ES-I3 (cell line): ENCODE measurements at regions not wholly inside any gene's neighbourhood (a gene's known extent, or its start where the extent isn't known, plus 50 kb on each side); places are given as distances from the start of the nearest gene placed in this dataset.

Experiments
- H3K36me3 ChIP-seq: 2 replicates; pipeline ENCODE4 v1.6.1; 2013; ENCODE audit warnings: mild to moderate bottlenecking, low read length, control low read depth, moderate library complexity; ENCODE audit not compliant: insufficient read depth
- H3K4me1 ChIP-seq: 2 replicates; pipeline ENCODE4 v1.6.1; 2013; ENCODE audit warnings: mild to moderate bottlenecking, control low read depth, low read length; ENCODE audit not compliant: insufficient read depth
- H3K9ac ChIP-seq: 2 replicates; pipeline ENCODE4 v1.6.1; 2013; ENCODE audit warnings: low read depth, mild to moderate bottlenecking, low read length, moderate library complexity
- H3K9me3 ChIP-seq: 2 replicates; pipeline ENCODE4 v1.6.1; 2013; ENCODE audit warnings: mild to moderate bottlenecking, low read length, moderate library complexity; ENCODE audit not compliant: control insufficient read depth, insufficient read depth

- Histone ChIP-seq H3K4me1 (no peaks in the 10 kb centered on the region), H3K9me3 (no peaks in the 10 kb centered on the region), H3K36me3 (no peaks in the 10 kb centered on the region), H3K9ac (no peak overlapping the region)
Observed at GRCh38 chr6:97427648-97428047, 144.6 kb upstream of the MMS22L start.

GRCh38 chr6:97437087-97437486, 154.1 kb upstream of the MMS22L start:
- no peaks in the 10 kb centered on the region for H3K4me1 ChIP-seq
- no peak overlapping the region for H3K9ac ChIP-seq
- no peaks in the 10 kb centered on the region for H3K36me3 ChIP-seq
- no peaks in the 10 kb centered on the region for H3K9me3 ChIP-seq

- H3K9ac ChIP-seq, result no peak overlapping the region
- no peaks in the 10 kb centered on the region; the same call in 1 of the 2 replicates for H3K4me1 ChIP-seq
- H3K36me3 ChIP-seq, result no peaks in the 10 kb centered on the region
- H3K9me3 ChIP-seq, result no peaks in the 10 kb centered on the region
Observed at GRCh38 chr6:97438011-97438671, 155.1 kb upstream of the MMS22L start.

GRCh38 chr6:97440590-97441176, 157.7 kb upstream of the MMS22L start:
- no peak overlapping the region for H3K9ac ChIP-seq
- no peaks in the 10 kb centered on the region for H3K36me3 ChIP-seq
- no peaks in the 10 kb centered on the region for H3K9me3 ChIP-seq
- H3K4me1 ChIP-seq, result peaks cover 3% of the 10 kb centered on the region; the same call in 1 of the 2 replicates

GRCh38 chr6:97443408-97444080, 160.5 kb upstream of the MMS22L start:
- Histone ChIP-seq H3K9ac (no peak overlapping the region), H3K9me3 (no peaks in the 10 kb centered on the region), H3K36me3 (no peaks in the 10 kb centered on the region), H3K4me1 (peaks cover 3% of the 10 kb centered on the region; the same call in 1 of the 2 replicates)

- H3K36me3 ChIP-seq, result no peaks in the 10 kb centered on the region
- peaks cover 3% of the 10 kb centered on the region; the same call in 1 of the 2 replicates for H3K4me1 ChIP-seq
- no peaks in the 10 kb centered on the region for H3K9me3 ChIP-seq
- no peak overlapping the region for H3K9ac ChIP-seq
Observed at GRCh38 chr6:97445407-97445806, 162.4 kb upstream of the MMS22L start.

GRCh38 chr6:97449444-97449966, 166.5 kb upstream of the MMS22L start:
- H3K9me3 ChIP-seq, result no peaks in the 10 kb centered on the region
- no peaks in the 10 kb centered on the region for H3K36me3 ChIP-seq
- H3K9ac ChIP-seq, result no peak overlapping the region
- no peaks in the 10 kb centered on the region for H3K4me1 ChIP-seq

GRCh38 chr6:97450087-97450486, 167.1 kb upstream of the MMS22L start:
- Histone ChIP-seq H3K36me3 (no peaks in the 10 kb centered on the region), H3K4me1 (no peaks in the 10 kb centered on the region), H3K9ac (no peak overlapping the region), H3K9me3 (no peaks in the 10 kb centered on the region)

GRCh38 chr6:97456070-97456469, 173.1 kb upstream of the MMS22L start:
- Histone ChIP-seq H3K36me3 (no peaks in the 10 kb centered on the region), H3K9me3 (no peaks in the 10 kb centered on the region), H3K9ac (no peak overlapping the region), H3K4me1 (no peaks in the 10 kb centered on the region)

GRCh38 chr6:97459535-97459934, 176.5 kb upstream of the MMS22L start:
- no peaks in the 10 kb centered on the region for H3K4me1 ChIP-seq
- H3K9me3 ChIP-seq, result no peaks in the 10 kb centered on the region
- no peaks in the 10 kb centered on the region for H3K36me3 ChIP-seq
- H3K9ac ChIP-seq, result no peak overlapping the region

GRCh38 chr6:97459986-97460385, 177.0 kb upstream of the MMS22L start:
- no peak overlapping the region for H3K9ac ChIP-seq
- H3K4me1 ChIP-seq, result no peaks in the 10 kb centered on the region
- no peaks in the 10 kb centered on the region for H3K9me3 ChIP-seq
- no peaks in the 10 kb centered on the region for H3K36me3 ChIP-seq

GRCh38 chr6:97460394-97461080, 177.5 kb upstream of the MMS22L start:
- H3K36me3 ChIP-seq, result no peaks in the 10 kb centered on the region
- no peak overlapping the region for H3K9ac ChIP-seq
- no peaks in the 10 kb centered on the region for H3K4me1 ChIP-seq
- H3K9me3 ChIP-seq, result no peaks in the 10 kb centered on the region

- H3K36me3 ChIP-seq, result no peaks in the 10 kb centered on the region
- H3K9me3 ChIP-seq, result no peaks in the 10 kb centered on the region
- H3K4me1 ChIP-seq, result no peaks in the 10 kb centered on the region
- H3K9ac ChIP-seq, result no peak overlapping the region
Observed at GRCh38 chr6:97461218-97461617, 178.2 kb upstream of the MMS22L start.

- H3K9ac ChIP-seq, result no peak overlapping the region
- no peaks in the 10 kb centered on the region for H3K36me3 ChIP-seq
- H3K9me3 ChIP-seq, result no peaks in the 10 kb centered on the region
- H3K4me1 ChIP-seq, result no peaks in the 10 kb centered on the region; the same call in 1 of the 2 replicates
Observed at GRCh38 chr6:97462031-97462430, 179.0 kb upstream of the MMS22L start.
